DND-41 (cell line): ENCODE measurements at regions not wholly inside any gene's neighbourhood (a gene's known extent, or its start where the extent isn't known, plus 50 kb on each side); places are given as distances from the start of the nearest gene placed in this dataset.

ENCODE experiments used
- CTCF ChIP-seq: IDR thresholded peaks from 2 replicates; pipeline ENCODE4 v1.5.1; 2012; ENCODE audit warnings: borderline replicate concordance, low read length, moderate library complexity, mild to moderate bottlenecking; ENCODE audit not compliant: poor library complexity, severe bottlenecking; ENCODE audit errors: extremely low read depth
- EZH2 ChIP-seq: IDR thresholded peaks from 3 replicates; pipeline ENCODE4 v1.6.1; 2012; ENCODE audit warnings: borderline replicate concordance, low read depth, mild to moderate bottlenecking, moderate library complexity, low read length, inconsistent platforms; ENCODE audit not compliant: severe bottlenecking

DNA sequence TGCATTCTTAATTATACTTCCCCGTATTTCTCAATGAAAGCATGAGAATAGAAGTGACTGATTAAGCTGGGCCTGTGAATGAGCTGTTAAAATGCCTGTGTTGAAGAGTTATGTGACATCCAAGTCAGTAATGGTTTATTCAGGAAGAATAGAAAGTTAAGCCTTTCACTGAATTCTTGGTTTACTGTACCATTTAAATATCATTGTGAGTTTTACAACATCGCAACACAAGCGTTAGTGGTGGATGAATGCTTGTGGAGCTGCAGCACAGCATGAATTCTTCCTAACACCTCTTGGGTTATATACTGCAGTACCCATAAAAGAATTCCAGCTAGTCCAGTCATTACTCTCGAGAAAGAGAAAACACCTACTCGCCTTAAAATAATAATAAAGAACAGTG is 257.8 kb downstream of the JRKL start:
- TF ChIP-seq CTCF (no peak), EZH2 (no peak)
